CD4-positive, CD25-positive, alpha-beta regulatory T cell (primary cell): ENCODE measurements at regions not wholly inside any gene's neighbourhood (a gene's known extent, or its start where the extent isn't known, plus 50 kb on each side); places are given as distances from the start of the nearest gene placed in this dataset.
"Not testable (repeated sequence)": the region's sequence is repeated elsewhere in the genome, so short reads cannot be mapped to it uniquely, and the experiment has no call there.

Experiments used
- ATAC-seq, 2 donors: fragments of 150-1000 bp; cut with Tn5 transposase; one replicate each; pipeline ENCODE4 v1.10.0; 2021; ENCODE audit warnings: low read depth in 2 of 2, moderate number of reproducible peaks in 2 of 2, moderate library complexity in 1 of 2
- DNase-seq, 3 donors: peaks; one replicate each; pipeline versions ENCODE4 v3.0.0 to v3.0.0-alpha.2; 2012 to 2022; ENCODE audit warnings: mixed read lengths in 1 of 3
- H3K27ac ChIP-seq: one replicate; pipeline ENCODE4 v1.7.0; 2013; ENCODE audit warnings: mild to moderate bottlenecking, low read length; ENCODE audit not compliant: insufficient read depth, poor library complexity, severe bottlenecking
- H3K27me3 ChIP-seq: one replicate; pipeline ENCODE4 v1.7.0; 2013; ENCODE audit warnings: low read length; ENCODE audit not compliant: control insufficient read depth, insufficient read depth
- H3K36me3 ChIP-seq: one replicate; pipeline ENCODE4 v1.7.0; 2013; ENCODE audit warnings: mild to moderate bottlenecking, low read length, moderate library complexity; ENCODE audit not compliant: control insufficient read depth, insufficient read depth
- H3K4me1 ChIP-seq: 2 replicates; pipeline ENCODE4 v1.7.0; 2013; ENCODE audit warnings: mild to moderate bottlenecking, low read length; ENCODE audit not compliant: insufficient read depth, control insufficient read depth, poor library complexity, severe bottlenecking
- H3K4me3 ChIP-seq: one replicate; pipeline ENCODE4 v1.7.0; 2013; ENCODE audit warnings: low read depth, mild to moderate bottlenecking, low read length, moderate library complexity
- H3K9me3 ChIP-seq, 2 experiments: 1 replicate in 1 of 2; 2 replicates in 1 of 2; pipeline ENCODE4 v1.7.0; 2013; ENCODE audit warnings: low read length in 2 of 2, mild to moderate bottlenecking in 1 of 2, moderate library complexity in 1 of 2; ENCODE audit not compliant: control insufficient read depth in 2 of 2
- H3K27ac Mint-ChIP-seq, 3 donors: one replicate each; pipeline ENCODE4 v1.8.0; 2020 to 2022; ENCODE audit warnings: mild to moderate bottlenecking in 3 of 3, mixed read lengths in 3 of 3, moderate library complexity in 2 of 3
- H3K27me3 Mint-ChIP-seq: one replicate; pipeline ENCODE4 v1.8.0; 2022; ENCODE audit warnings: mild to moderate bottlenecking, mixed read lengths
- H3K36me3 Mint-ChIP-seq: one replicate; pipeline ENCODE4 v1.8.0; 2020; ENCODE audit warnings: mixed read lengths
- H3K4me1 Mint-ChIP-seq, 4 donors: one replicate each; pipeline ENCODE4 v1.8.0; 2020 to 2022; ENCODE audit warnings: mixed read lengths in 4 of 4, mild to moderate bottlenecking in 1 of 4
- H3K4me3 Mint-ChIP-seq, 4 donors: one replicate each; pipeline ENCODE4 v1.8.0; 2020 to 2022; ENCODE audit warnings: mild to moderate bottlenecking in 4 of 4, mixed read lengths in 4 of 4, moderate library complexity in 3 of 4
- H3K9me3 Mint-ChIP-seq, 7 donors: one replicate each; pipeline ENCODE4 v1.8.0; 2020 to 2022; ENCODE audit warnings: mixed read lengths in 7 of 7, mild to moderate bottlenecking in 3 of 7, moderate library complexity in 2 of 7

GRCh38 chr1:164141797-164142196 lies 417.2 kb upstream of the PBX1 start:
- Histone ChIP-seq H3K27ac (no peak overlapping the region), H3K36me3 (no peaks in the 10 kb centered on the region), H3K27me3 (no peaks in the 10 kb centered on the region), H3K4me3 (no peak overlapping the region), H3K9me3 (no peaks in the 10 kb centered on the region), H3K4me1 (no peaks in the 10 kb centered on the region)
- Mint-ChIP-seq H3K4me1 (no peaks in the 10 kb centered on the region), H3K36me3 (no peaks in the 10 kb centered on the region), H3K9me3 (peaks cover 3 to 31% (median 7%) of the 10 kb centered on the region in 7 donors), H3K27ac (no peak overlapping the region), H3K4me3 (no peak overlapping the region), H3K27me3 (peaks cover 4% of the 10 kb centered on the region)
- DNase-seq (no peak), ATAC-seq (no peak)

- no peak for ATAC-seq
- no peaks in the 10 kb centered on the region for H3K36me3 Mint-ChIP-seq
- H3K27me3 ChIP-seq = no peaks in the 10 kb centered on the region
- peaks cover 2 to 25% (median 17%) of the 10 kb centered on the region in 7 donors for H3K9me3 Mint-ChIP-seq
- H3K4me3 ChIP-seq = no peak overlapping the region
- no peaks in the 10 kb centered on the region for H3K4me1 ChIP-seq
- no peaks in the 10 kb centered on the region for H3K27me3 Mint-ChIP-seq
- no peak overlapping the region for H3K4me3 Mint-ChIP-seq
- H3K36me3 ChIP-seq = no peaks in the 10 kb centered on the region
- H3K9me3 ChIP-seq = peaks cover 0 to 4% of the 10 kb centered on the region in 2 experiments
- peaks cover 0 to 4% (median 0%) of the 10 kb centered on the region in 4 donors for H3K4me1 Mint-ChIP-seq
- no peak overlapping the region for H3K27ac ChIP-seq
- H3K27ac Mint-ChIP-seq = no peak overlapping the region
- DNase-seq = no peak
These were observed 404.4 kb upstream of the PBX1 start for GRCh38 chr1:164154622-164155021.

- Histone ChIP-seq H3K4me3 (no peak overlapping the region), H3K27ac (no peak overlapping the region), H3K9me3 (peaks cover 0 to 4% of the 10 kb centered on the region in 2 experiments), H3K4me1 (no peaks in the 10 kb centered on the region), H3K27me3 (no peaks in the 10 kb centered on the region), H3K36me3 (no peaks in the 10 kb centered on the region)
- Mint-ChIP-seq H3K36me3 (no peaks in the 10 kb centered on the region), H3K27me3 (no peaks in the 10 kb centered on the region), H3K4me3 (no peak overlapping the region), H3K4me1 (peaks cover 0 to 4% (median 0%) of the 10 kb centered on the region in 4 donors), H3K27ac (no peak overlapping the region), H3K9me3 (peaks cover 4 to 31% (median 17%) of the 10 kb centered on the region in 7 donors)
- DNase-seq (no peak), ATAC-seq (no peak)
These were observed 403.6 kb upstream of the PBX1 start for GRCh38 chr1:164155347-164155746.

GRCh38 chr1:164163289-164163849 lies 395.6 kb upstream of the PBX1 start:
- H3K4me3 Mint-ChIP-seq = no peak overlapping the region
- H3K27ac Mint-ChIP-seq = no peak overlapping the region

GRCh38 chr1:164165466-164165865 lies 393.5 kb upstream of the PBX1 start:
- no peak overlapping the region for H3K4me3 Mint-ChIP-seq

More at GRCh38 chr1:164163289-164163849, 395.6 kb upstream of the PBX1 start:
- Mint-ChIP-seq H3K9me3 (peaks cover 0 to 41% (median 14%) of the 10 kb centered on the region in 7 donors), H3K36me3 (no peaks in the 10 kb centered on the region), H3K4me1 (no peaks in the 10 kb centered on the region), H3K27me3 (no peaks in the 10 kb centered on the region)
- no peaks in the 10 kb centered on the region for H3K36me3 ChIP-seq
- H3K4me3 ChIP-seq = no peak overlapping the region
- no peaks in the 10 kb centered on the region for H3K9me3 ChIP-seq
- no peak overlapping the region for H3K27ac ChIP-seq
- ATAC-seq (no peak), DNase-seq (no peak)
- no peaks in the 10 kb centered on the region for H3K4me1 ChIP-seq
- H3K27me3 ChIP-seq = no peaks in the 10 kb centered on the region

GRCh38 chr1:164166454-164166853 lies 392.5 kb upstream of the PBX1 start:
- DNase-seq, H3K36me3 ChIP-seq, H3K36me3 Mint-ChIP-seq, H3K4me3 Mint-ChIP-seq, ATAC-seq, H3K9me3 ChIP-seq, H3K4me1 Mint-ChIP-seq, H3K27ac ChIP-seq, H3K27ac Mint-ChIP-seq, H3K27me3 Mint-ChIP-seq, H3K27me3 ChIP-seq, H3K4me1 ChIP-seq, H3K4me3 ChIP-seq: not testable (repeated sequence)
- H3K9me3 Mint-ChIP-seq = peaks cover 0 to 50% (median 18%) of the 10 kb centered on the region in 7 donors

More at GRCh38 chr1:164165466-164165865, 393.5 kb upstream of the PBX1 start:
- no peaks in the 10 kb centered on the region for H3K36me3 ChIP-seq
- Mint-ChIP-seq H3K27me3 (no peaks in the 10 kb centered on the region), H3K27ac (no peak overlapping the region), H3K9me3 (peaks cover 0 to 44% (median 18%) of the 10 kb centered on the region in 7 donors), H3K4me1 (no peaks in the 10 kb centered on the region), H3K36me3 (no peaks in the 10 kb centered on the region)
- no peak overlapping the region for H3K4me3 ChIP-seq
- ATAC-seq (no peak), DNase-seq (no peak)
- no peak overlapping the region for H3K27ac ChIP-seq
- H3K4me1 ChIP-seq = no peaks in the 10 kb centered on the region
- no peaks in the 10 kb centered on the region for H3K27me3 ChIP-seq
- H3K9me3 ChIP-seq = no peaks in the 10 kb centered on the region

GRCh38 chr1:164177118-164177517 lies 381.9 kb upstream of the PBX1 start:
- Histone ChIP-seq H3K36me3 (no peaks in the 10 kb centered on the region), H3K4me1 (no peaks in the 10 kb centered on the region), H3K4me3 (no peak overlapping the region), H3K27ac (no peak overlapping the region), H3K27me3 (no peaks in the 10 kb centered on the region), H3K9me3 (peaks cover 0 to 5% of the 10 kb centered on the region in 2 experiments)
- Mint-ChIP-seq H3K4me3 (no peak overlapping the region), H3K9me3 (peaks cover 4 to 33% (median 11%) of the 10 kb centered on the region in 7 donors), H3K27me3 (no peaks in the 10 kb centered on the region), H3K27ac (no peak overlapping the region), H3K4me1 (no peaks in the 10 kb centered on the region), H3K36me3 (no peaks in the 10 kb centered on the region)
- ATAC-seq (no peak), DNase-seq (no peak)

- Mint-ChIP-seq H3K4me3 (no peak overlapping the region), H3K36me3 (no peaks in the 10 kb centered on the region), H3K9me3 (peaks cover 4 to 26% (median 7%) of the 10 kb centered on the region in 7 donors), H3K27ac (no peak overlapping the region), H3K4me1 (no peaks in the 10 kb centered on the region), H3K27me3 (no peaks in the 10 kb centered on the region)
- H3K4me3 ChIP-seq = no peak overlapping the region
- no peaks in the 10 kb centered on the region for H3K4me1 ChIP-seq
- no peaks in the 10 kb centered on the region for H3K27me3 ChIP-seq
- ATAC-seq = no peak
- peaks cover 0 to 5% of the 10 kb centered on the region in 2 experiments for H3K9me3 ChIP-seq
- DNase-seq = no peak
- no peak overlapping the region for H3K27ac ChIP-seq
- H3K36me3 ChIP-seq = no peaks in the 10 kb centered on the region
These were observed 378.2 kb upstream of the PBX1 start for GRCh38 chr1:164180824-164181223.
